ENCODE measurements at regions not wholly inside any gene's neighbourhood (a gene's known extent, or its start where the extent isn't known, plus 50 kb on each side); places are given as distances from the start of the nearest gene placed in this dataset.
"Not testable (repeated sequence)": the region's sequence is repeated elsewhere in the genome, so short reads cannot be mapped to it uniquely, and the experiment has no call there.

- in situ Hi-C loops (cut with MboI; ENCODE audit: low sequenced_read_pairs); H3K27ac ChIP-seq (ENCODE audit: insufficient read depth, low read length); H4K8ac ChIP-seq (ENCODE audit: low read depth in 2 of 2, low read length in 2 of 2); H3K4me1 ChIP-seq (ENCODE audit: control insufficient read depth, insufficient read depth, low read length); dilution Hi-C loops (cut with HindIII; ENCODE audit: low sequenced_read_pairs, unreplicated experiment); DNase-seq; H4K5ac ChIP-seq (ENCODE audit: low read depth, low read length); H2BK120ac ChIP-seq (ENCODE audit: low read depth, low read length); H3K56ac ChIP-seq (ENCODE audit: extremely low read depth, insufficient read depth, low read length); H3K36me3 ChIP-seq (ENCODE audit: control insufficient read depth, insufficient read depth, low read length); H3K79me1 ChIP-seq (ENCODE audit: low read depth in 1 of 2, low read length in 2 of 2); H3K9me1 ChIP-seq (ENCODE audit: insufficient read depth, low read length); H2BK5ac ChIP-seq (ENCODE audit: low read depth, low read length, poor library complexity, severe bottlenecking); intact Hi-C loops (cut with micrococcal nuclease); H4K91ac ChIP-seq (ENCODE audit: insufficient read depth, low read depth, low read length); H2BK15ac ChIP-seq (ENCODE audit: low read depth, low read length); H3K18ac ChIP-seq (ENCODE audit: low read depth, low read length); H3K9me3 ChIP-seq (ENCODE audit: control insufficient read depth, insufficient read depth, low read length); H3K23ac ChIP-seq (ENCODE audit: low read depth, low read length); BruUV-seq (replicated peaks); H3K27me3 ChIP-seq (ENCODE audit: control insufficient read depth, insufficient read depth, low read length); H3K4me2 ChIP-seq (ENCODE audit: low read depth, low read length); H2AK9ac ChIP-seq (replicated peaks; ENCODE audit: low read depth, low read length, poor library complexity); H3K4ac ChIP-seq (ENCODE audit: low read depth, low read length); ATAC-seq (ENCODE audit: low read depth); H3K9ac ChIP-seq (ENCODE audit: low read depth, low read length); POLR2A ChIA-PET (ENCODE audit: unreplicated experiment); H4K20me1 ChIP-seq (ENCODE audit: insufficient read depth, low read length); H3K14ac ChIP-seq (replicated peaks; ENCODE audit: low read depth, low read length); H3K4me3 ChIP-seq (ENCODE audit: insufficient read depth, low read depth, low read length); H2AFZ ChIP-seq (replicated peaks; ENCODE audit: low read length, poor library complexity); CTCF ChIA-PET; H2AK5ac ChIP-seq (ENCODE audit: low read depth, low read length); H2BK20ac ChIP-seq (ENCODE audit: low read depth, low read length): not testable (repeated sequence)
- 80% methylated on average over 3 of the region's 16 CpGs; no CpG with 5 or more reads in 1 of the 2 experiments for WGBS, 2 experiments (ENCODE audit: extremely low coverage in 2 of 2, insufficient read length in 1 of 2)
Measured at GRCh38 chr9:74424488-74424887, 72.6 kb upstream of the RORB start.

Data from IMR-90 (cell line).